ENCODE measurements at regions not wholly inside any gene's neighbourhood (a gene's known extent, or its start where the extent isn't known, plus 50 kb on each side); places are given as distances from the start of the nearest gene placed in this dataset.
A peak's percentile ranks its signal among the peaks of the same experiment; 100 is the strongest.

GRCh38 chr5:3026651-3027050 lies 275.2 kb upstream of the IRX2 start:
- DNase-seq (ENCODE audit: low read depth) = no peak

GRCh38 chr5:3026099-3026498 lies 274.6 kb upstream of the IRX2 start:
- no peak for DNase-seq (ENCODE audit: low read depth)

GRCh38 chr5:3025392-3025791 lies 273.9 kb upstream of the IRX2 start:
- DNase-seq (ENCODE audit: low read depth) = no peak

GRCh38 chr5:3024976-3025375 lies 273.5 kb upstream of the IRX2 start:
- no peak for DNase-seq (ENCODE audit: low read depth)

GRCh38 chr5:3024554-3024953 lies 273.1 kb upstream of the IRX2 start:
- no peak for DNase-seq (ENCODE audit: low read depth)

- no peak for DNase-seq (ENCODE audit: low read depth)
Observed at GRCh38 chr5:3024126-3024525, 272.6 kb upstream of the IRX2 start.

GRCh38 chr5:3023656-3024055 lies 272.2 kb upstream of the IRX2 start:
- no peak for DNase-seq (ENCODE audit: low read depth)

GRCh38 chr5:3022665-3023064 lies 271.2 kb upstream of the IRX2 start:
- no peak for DNase-seq (ENCODE audit: low read depth)

GRCh38 chr5:3020426-3020825 lies 268.9 kb upstream of the IRX2 start:
- DNase-seq (ENCODE audit: low read depth) = no peak

GRCh38 chr5:3019045-3019444 lies 267.6 kb upstream of the IRX2 start:
- DNase-seq (ENCODE audit: low read depth) = no peak

- no peak for DNase-seq (ENCODE audit: low read depth)
Observed at GRCh38 chr5:3011764-3012017, 260.2 kb upstream of the IRX2 start.

- DNase-seq (ENCODE audit: low read depth) = peak; percentile 20
Observed at GRCh38 chr5:3010953-3011763, 259.7 kb upstream of the IRX2 start.

GRCh38 chr5:3010301-3010952 lies 258.9 kb upstream of the IRX2 start:
- no peak for DNase-seq (ENCODE audit: low read depth)

GRCh38 chr5:3009605-3010004 lies 258.1 kb upstream of the IRX2 start:
- DNase-seq (ENCODE audit: low read depth) = no peak

- DNase-seq (ENCODE audit: low read depth) = no peak
Observed at GRCh38 chr5:3007577-3007976, 256.1 kb upstream of the IRX2 start.

GRCh38 chr5:3006961-3007551 lies 255.6 kb upstream of the IRX2 start:
- no peak for DNase-seq (ENCODE audit: low read depth)

- no peak for DNase-seq (ENCODE audit: low read depth)
Observed at GRCh38 chr5:3006526-3006925, 255.0 kb upstream of the IRX2 start.

- DNase-seq (ENCODE audit: low read depth) = no peak
Observed at GRCh38 chr5:3004361-3005080, 253.0 kb upstream of the IRX2 start.

- DNase-seq (ENCODE audit: low read depth) = no peak
Observed at GRCh38 chr5:3002230-3002629, 250.8 kb upstream of the IRX2 start.

- no peak for DNase-seq (ENCODE audit: low read depth)
Observed at GRCh38 chr5:3000631-3001030, 249.2 kb upstream of the IRX2 start.

- DNase-seq (ENCODE audit: low read depth) = no peak
Observed at GRCh38 chr5:2999926-3000325, 248.4 kb upstream of the IRX2 start.

GRCh38 chr5:2998106-2998505 lies 246.6 kb upstream of the IRX2 start:
- DNase-seq (ENCODE audit: low read depth) = no peak

All from HT1080 (cell line).